ENCODE measurements at regions not wholly inside any gene's neighbourhood (a gene's known extent, or its start where the extent isn't known, plus 50 kb on each side); places are given as distances from the start of the nearest gene placed in this dataset.

DNA sequence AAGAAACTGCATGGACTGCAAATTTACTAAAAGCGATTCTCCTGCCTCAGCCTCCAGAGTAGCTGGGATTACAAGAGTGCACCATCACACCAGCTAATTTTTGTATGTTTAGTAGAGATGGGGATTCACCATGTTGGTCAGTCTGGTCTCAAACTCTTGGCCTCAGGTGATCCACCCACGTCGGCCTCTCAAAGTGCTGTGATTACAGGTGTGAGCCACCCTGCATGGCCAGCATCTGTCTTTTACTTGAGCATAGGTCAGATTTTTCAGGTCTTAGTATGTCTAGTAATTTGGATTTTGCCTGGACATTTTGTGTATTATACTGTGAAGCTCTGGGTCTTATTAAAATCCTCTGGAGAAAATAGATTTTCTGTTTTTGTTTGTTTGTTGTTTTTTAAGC lies 277.8 kb upstream of the VLDLR start:
- no peak for FAIRE-seq

GRCh38 chr9:2344436-2344835 lies 277.2 kb upstream of the VLDLR start:
- TF ChIP-seq POLR2AphosphoS5 (IDR thresholded peaks at IDR 0.05; ENCODE audit: low read depth, low read length), result no peak
- no peak for TF ChIP-seq POLR2A (IDR thresholded peaks at IDR 0.05; ENCODE audit: low read depth, low read length)
- TF ChIP-seq TAF1 (IDR thresholded peaks at IDR 0.05; ENCODE audit: borderline replicate concordance, low read depth, low read length), result no peak
- no peak for FAIRE-seq
- no peak for DNase-seq (ENCODE audit: insufficient read length)

More for the DNA sequence above, 277.8 kb upstream of the VLDLR start:
- no peak for DNase-seq (ENCODE audit: insufficient read length)
- TF ChIP-seq TAF1 (IDR thresholded peaks at IDR 0.05; ENCODE audit: borderline replicate concordance, low read depth, low read length) (no peak), POLR2A (IDR thresholded peaks at IDR 0.05; ENCODE audit: low read depth, low read length) (no peak), POLR2AphosphoS5 (IDR thresholded peaks at IDR 0.05; ENCODE audit: low read depth, low read length) (no peak)

DNA sequence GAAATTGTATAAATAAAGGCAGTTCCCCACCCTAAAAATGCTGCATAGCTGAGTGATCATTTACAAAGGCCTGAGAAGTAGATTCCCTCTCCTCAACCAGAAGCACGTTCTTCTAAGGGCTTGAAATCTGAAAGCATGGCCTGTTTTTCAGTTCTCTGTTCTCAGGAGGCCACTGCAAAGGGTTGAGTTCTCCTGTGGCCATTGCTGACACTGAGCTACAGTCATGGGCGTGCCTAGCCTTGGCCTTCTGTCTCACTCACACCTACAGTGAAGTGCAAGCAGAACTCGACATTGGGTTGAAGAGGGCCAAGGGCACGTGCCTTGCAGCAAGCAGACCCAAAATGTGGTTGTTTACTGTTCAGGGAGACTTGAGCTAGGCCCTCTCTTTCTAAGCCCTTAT lies 276.6 kb upstream of the VLDLR start:
- DNase-seq (ENCODE audit: insufficient read length) (no peak), FAIRE-seq (no peak)
- TF ChIP-seq POLR2A (IDR thresholded peaks at IDR 0.05; ENCODE audit: low read depth, low read length), result no peak
- no peak for TF ChIP-seq TAF1 (IDR thresholded peaks at IDR 0.05; ENCODE audit: borderline replicate concordance, low read depth, low read length)
- no peak for TF ChIP-seq POLR2AphosphoS5 (IDR thresholded peaks at IDR 0.05; ENCODE audit: low read depth, low read length)

- DNase-seq (ENCODE audit: insufficient read length), result no peak
- FAIRE-seq, result no peak
Measured at GRCh38 chr9:2346277-2346913, 275.2 kb upstream of the VLDLR start.

GRCh38 chr9:2351324-2351723 lies 270.3 kb upstream of the VLDLR start:
- DNase-seq (ENCODE audit: insufficient read length), result no peak
- TF ChIP-seq TAF1 (IDR thresholded peaks at IDR 0.05; ENCODE audit: borderline replicate concordance, low read depth, low read length) (no peak), POLR2A (IDR thresholded peaks at IDR 0.05; ENCODE audit: low read depth, low read length) (no peak), POLR2AphosphoS5 (IDR thresholded peaks at IDR 0.05; ENCODE audit: low read depth, low read length) (no peak)
- FAIRE-seq, result no peak

More at GRCh38 chr9:2346277-2346913, 275.2 kb upstream of the VLDLR start:
- no peak for TF ChIP-seq TAF1 (IDR thresholded peaks at IDR 0.05; ENCODE audit: borderline replicate concordance, low read depth, low read length)
- no peak for TF ChIP-seq POLR2A (IDR thresholded peaks at IDR 0.05; ENCODE audit: low read depth, low read length)
- TF ChIP-seq POLR2AphosphoS5 (IDR thresholded peaks at IDR 0.05; ENCODE audit: low read depth, low read length), result no peak

DNA sequence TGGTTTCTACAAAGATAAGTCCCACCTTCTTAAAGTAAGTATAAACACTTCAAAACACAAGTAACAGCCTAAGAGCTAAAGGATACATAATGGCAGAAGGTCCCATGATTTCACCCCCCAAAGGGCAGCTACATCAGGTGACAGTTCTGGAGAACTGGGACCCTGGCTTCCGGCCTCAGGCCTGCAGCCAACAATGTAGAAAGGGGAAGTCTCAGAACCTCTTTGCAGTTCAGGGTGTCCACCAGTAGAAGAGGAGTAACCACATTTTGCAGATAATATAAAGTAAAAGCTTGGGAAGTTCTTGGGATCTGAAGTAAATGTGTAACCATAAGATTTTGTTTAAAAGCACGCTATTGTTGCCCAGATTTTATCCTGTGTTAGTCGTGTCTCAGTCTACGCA lies 267.4 kb upstream of the VLDLR start:
- FAIRE-seq (no peak), DNase-seq (ENCODE audit: insufficient read length) (no peak)
- TF ChIP-seq POLR2A (IDR thresholded peaks at IDR 0.05; ENCODE audit: low read depth, low read length) (no peak), POLR2AphosphoS5 (IDR thresholded peaks at IDR 0.05; ENCODE audit: low read depth, low read length) (no peak), TAF1 (IDR thresholded peaks at IDR 0.05; ENCODE audit: borderline replicate concordance, low read depth, low read length) (no peak)

- no peak for FAIRE-seq
- TF ChIP-seq POLR2A (IDR thresholded peaks at IDR 0.05; ENCODE audit: low read depth, low read length) (no peak), TAF1 (IDR thresholded peaks at IDR 0.05; ENCODE audit: borderline replicate concordance, low read depth, low read length) (no peak), POLR2AphosphoS5 (IDR thresholded peaks at IDR 0.05; ENCODE audit: low read depth, low read length) (no peak)
- DNase-seq (ENCODE audit: insufficient read length), result no peak
Measured at GRCh38 chr9:2354856-2355696, 266.5 kb upstream of the VLDLR start.

DNA sequence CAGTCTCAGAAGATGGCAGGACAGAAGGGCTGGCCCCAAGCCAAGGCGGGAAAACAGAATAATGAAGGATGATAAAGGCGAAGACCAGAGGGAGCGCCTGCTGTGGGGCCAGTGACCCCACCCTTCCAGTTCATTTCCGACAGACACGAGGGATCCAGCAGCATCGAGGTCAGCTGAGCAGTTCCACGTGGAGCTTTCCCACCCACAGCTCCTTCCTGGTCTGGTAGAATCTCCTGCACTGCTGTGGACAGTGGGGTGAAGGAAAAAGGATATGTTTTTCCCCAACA lies 265.9 kb upstream of the VLDLR start:
- DNase-seq (ENCODE audit: insufficient read length) (no peak), FAIRE-seq (no peak)

DNA sequence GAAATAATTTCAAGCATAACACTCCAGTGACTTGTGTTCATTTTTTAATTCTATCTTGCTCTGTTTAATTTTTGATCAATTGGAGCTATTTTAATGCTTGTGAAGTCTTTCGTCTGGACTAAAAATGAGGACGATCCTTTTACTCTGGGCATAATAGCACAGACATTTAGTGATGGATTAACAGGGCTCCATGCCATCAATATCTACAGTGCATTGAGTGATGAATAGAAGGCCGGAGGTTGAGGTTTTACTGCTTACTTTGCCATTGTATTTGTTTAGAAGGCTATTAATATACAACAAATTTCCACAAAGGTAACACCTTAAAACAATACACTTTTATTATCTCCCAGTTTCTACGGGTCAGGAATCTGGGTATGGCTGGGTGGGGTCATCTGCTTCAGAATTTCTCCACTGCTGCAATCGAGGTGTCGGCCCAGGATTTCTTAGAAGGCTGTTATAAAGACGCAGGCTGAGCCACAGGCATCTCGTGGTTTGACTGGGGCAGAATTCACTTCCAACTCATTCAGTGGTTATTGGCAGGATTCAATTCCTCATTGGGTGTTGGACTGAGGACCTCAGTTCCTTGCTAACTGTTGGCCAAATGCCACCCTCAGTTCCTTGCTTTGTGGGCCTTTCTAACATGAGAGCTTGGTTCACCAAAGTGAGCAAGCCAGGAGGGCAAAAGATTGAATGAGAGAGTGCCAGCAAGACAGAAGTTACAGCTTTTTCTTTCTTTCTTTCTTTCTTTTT lies 265.4 kb upstream of the VLDLR start:
- no peak for DNase-seq (ENCODE audit: insufficient read length)
- TF ChIP-seq POLR2AphosphoS5 (IDR thresholded peaks at IDR 0.05; ENCODE audit: low read depth, low read length) (no peak), POLR2A (IDR thresholded peaks at IDR 0.05; ENCODE audit: low read depth, low read length) (no peak), TAF1 (IDR thresholded peaks at IDR 0.05; ENCODE audit: borderline replicate concordance, low read depth, low read length) (no peak)
- no peak for FAIRE-seq

More for the DNA sequence above, 265.9 kb upstream of the VLDLR start:
- TF ChIP-seq POLR2A (IDR thresholded peaks at IDR 0.05; ENCODE audit: low read depth, low read length) (no peak), TAF1 (IDR thresholded peaks at IDR 0.05; ENCODE audit: borderline replicate concordance, low read depth, low read length) (no peak), POLR2AphosphoS5 (IDR thresholded peaks at IDR 0.05; ENCODE audit: low read depth, low read length) (no peak)

GRCh38 chr9:2359891-2360471 lies 261.6 kb upstream of the VLDLR start:
- no peak for FAIRE-seq
- DNase-seq (ENCODE audit: insufficient read length), result no peak
- TF ChIP-seq TAF1 (IDR thresholded peaks at IDR 0.05; ENCODE audit: borderline replicate concordance, low read depth, low read length) (no peak), POLR2A (IDR thresholded peaks at IDR 0.05; ENCODE audit: low read depth, low read length) (no peak), POLR2AphosphoS5 (IDR thresholded peaks at IDR 0.05; ENCODE audit: low read depth, low read length) (no peak)

- no peak for DNase-seq (ENCODE audit: insufficient read length)
- TF ChIP-seq POLR2A (IDR thresholded peaks at IDR 0.05; ENCODE audit: low read depth, low read length) (no peak), TAF1 (IDR thresholded peaks at IDR 0.05; ENCODE audit: borderline replicate concordance, low read depth, low read length) (no peak), POLR2AphosphoS5 (IDR thresholded peaks at IDR 0.05; ENCODE audit: low read depth, low read length) (no peak)
- no peak for FAIRE-seq
Measured at GRCh38 chr9:2362150-2362549, 259.4 kb upstream of the VLDLR start.
